A673 (cell line): ENCODE measurements at regions not wholly inside any gene's neighbourhood (a gene's known extent, or its start where the extent isn't known, plus 50 kb on each side); places are given as distances from the start of the nearest gene placed in this dataset.

Experiments used
- BruUV-seq: library from RNA; stranded (reverse); fragments of 400-500 nt; replicated peaks from 2 replicates; lab custom pipeline; 2021; lab: Mats Ljungman, UMichigan
- CTCF ChIA-PET: fragments of 300-600 bp; sonication (Branson Sonifier 250); formaldehyde crosslinking; loops from one replicate; lab custom pipeline; 2022; ENCODE audit warnings: antibody characterized with exemption; lab: Charles Lee
- POLR2A ChIA-PET: fragments of 300-600 bp; sonication (Branson Sonifier 250); formaldehyde crosslinking; loops from one replicate; lab custom pipeline; 2022; ENCODE audit warnings: antibody characterized with exemption; ENCODE audit not compliant: low non-redundant PET; lab: Charles Lee
- DNase-seq: peaks from one replicate; pipeline ENCODE4 v3.0.0-alpha.2; 2015; ENCODE audit warnings: low spot score
- H3K27ac ChIP-seq: fragments of 200-600 bp; sonication (generic); 2 replicates; pipeline ENCODE4 v1.5.1; 2016; ENCODE audit warnings: mixed run types, low read depth, mild to moderate bottlenecking, mixed read lengths, antibody characterized with exemption, low read length; ENCODE audit not compliant: poor library complexity, severe bottlenecking
- H3K27me3 ChIP-seq: fragments of 200-600 bp; sonication (generic); replicated peaks from 2 replicates; pipeline ENCODE4 v1.6.1; 2017; ENCODE audit warnings: mixed run types, low read depth, mild to moderate bottlenecking, mixed read lengths, antibody characterized with exemption, low read length; ENCODE audit not compliant: insufficient read depth, poor library complexity
- H3K36me3 ChIP-seq: fragments of 200-600 bp; sonication (generic); 2 replicates; pipeline ENCODE4 v1.6.1; 2016; ENCODE audit warnings: mixed run types, mild to moderate bottlenecking, mixed read lengths, antibody characterized with exemption, low read length; ENCODE audit not compliant: insufficient read depth, poor library complexity, severe bottlenecking
- H3K4me1 ChIP-seq: fragments of 200-600 bp; sonication (generic); 2 replicates; pipeline ENCODE4 v1.6.1; 2017; ENCODE audit warnings: mixed run types, mild to moderate bottlenecking, mixed read lengths, antibody characterized with exemption, low read length; ENCODE audit not compliant: insufficient read depth, poor library complexity, severe bottlenecking
- H3K4me3 ChIP-seq: fragments of 200-600 bp; sonication (generic); 2 replicates; pipeline ENCODE4 v1.5.1; 2016; ENCODE audit warnings: low read depth, mixed run types, mild to moderate bottlenecking, mixed read lengths, low read length; ENCODE audit not compliant: poor library complexity, severe bottlenecking
- H3K9me3 ChIP-seq: fragments of 200-600 bp; sonication (generic); 2 replicates; pipeline ENCODE4 v1.6.1; 2016; ENCODE audit warnings: mixed run types, low read depth, mild to moderate bottlenecking, mixed read lengths, antibody characterized with exemption, low read length; ENCODE audit not compliant: poor library complexity, severe bottlenecking
- CTCF ChIP-seq: fragments of 300-800, 200-600 bp; sonication (generic); conservative IDR thresholded peaks from 2 replicates; pipeline ENCODE4 v1.5.1; 2017; ENCODE audit warnings: low read depth, mild to moderate bottlenecking, antibody characterized with exemption, low read length, moderate library complexity, mixed read lengths
- EZH2 ChIP-seq: fragments of 200-600 bp; sonication (generic); IDR thresholded peaks from 2 replicates; pipeline ENCODE4 v1.6.1; 2017; ENCODE audit warnings: borderline replicate concordance, low read depth, mild to moderate bottlenecking, mixed read lengths, antibody characterized with exemption, low read length; ENCODE audit not compliant: poor library complexity, severe bottlenecking
- intact Hi-C: fragments of 100-400 bp; cut with micrococcal nuclease; formaldehyde crosslinking; loops from one replicate; pipeline ENCODE4 v1.10.0; 2022; ENCODE audit not compliant: unreplicated experiment

- ChIA-PET CTCF (no interaction called here), POLR2A (no interaction called here)
- Histone ChIP-seq H3K9me3 (no peaks in the 10 kb centered on the region), H3K27ac (no peak overlapping the region), H3K4me1 (no peaks in the 10 kb centered on the region), H3K36me3 (no peaks in the 10 kb centered on the region), H3K4me3 (no peak overlapping the region), H3K27me3 (no peaks in the 10 kb centered on the region)
- TF ChIP-seq EZH2 (no peak), CTCF (no peak)
- no peak for DNase-seq
- intact Hi-C loops: no loop called here
- no TSS peak for BruUV-seq
Observed at GRCh38 chr12:40602562-40602961, 89.7 kb upstream of the CNTN1 start.

- H3K27me3 ChIP-seq: no peaks in the 10 kb centered on the region
- POLR2A ChIA-PET: no interaction called here
Observed at GRCh38 chr12:40614923-40615322, 77.3 kb upstream of the CNTN1 start.

GRCh38 chr12:40615590-40615989, 76.6 kb upstream of the CNTN1 start:
- intact Hi-C loops: loop anchor here (10.0 kb wide), 1 partner anchor 281 kb away; no protein-coding TSS in a partner anchor
- ChIA-PET CTCF (no interaction called here), POLR2A (no interaction called here)
- no peaks in the 10 kb centered on the region for H3K9me3 ChIP-seq
- BruUV-seq: no TSS peak
- H3K27ac ChIP-seq: no peak overlapping the region
- no peaks in the 10 kb centered on the region for H3K27me3 ChIP-seq
- no peaks in the 10 kb centered on the region for H3K36me3 ChIP-seq
- TF ChIP-seq EZH2 (no peak), CTCF (no peak)
- no peak overlapping the region for H3K4me3 ChIP-seq
- DNase-seq: no peak
- H3K4me1 ChIP-seq: no peaks in the 10 kb centered on the region

More at GRCh38 chr12:40614923-40615322, 77.3 kb upstream of the CNTN1 start:
- no peak for DNase-seq
- Histone ChIP-seq H3K4me1 (no peaks in the 10 kb centered on the region), H3K9me3 (no peaks in the 10 kb centered on the region), H3K4me3 (no peak overlapping the region), H3K27ac (no peak overlapping the region), H3K36me3 (no peaks in the 10 kb centered on the region)
- TF ChIP-seq EZH2 (no peak), CTCF (no peak)
- BruUV-seq: no TSS peak
- CTCF ChIA-PET: no interaction called here
- intact Hi-C loops: loop anchor here (10.0 kb wide), 1 partner anchor 280 kb away; no protein-coding TSS in a partner anchor
